H1 (cell line): ENCODE measurements at regions not wholly inside any gene's neighbourhood (a gene's known extent, or its start where the extent isn't known, plus 50 kb on each side); places are given as distances from the start of the nearest gene placed in this dataset.

Source experiments
- CTCF ChIA-PET: fragments of 300-600 bp; sonication (Branson Sonifier 250); formaldehyde crosslinking; loops from one replicate; lab custom pipeline; 2021; ENCODE audit not compliant: partially characterized antibody; lab: Charles Lee
- POLR2A ChIA-PET: fragments of 300-600 bp; sonication (Branson Sonifier 250); formaldehyde crosslinking; loops from one replicate; lab custom pipeline; 2021; ENCODE audit warnings: inconsistent platforms; ENCODE audit not compliant: partially characterized antibody; lab: Charles Lee
- DNase-seq, 2 experiments: peaks; one replicate each; pipeline versions ENCODE4 v3.0.0 to v3.0.0-alpha.2; 2010 to 2022; ENCODE audit warnings: low spot score in 2 of 2, low read depth in 1 of 2, mixed read lengths in 1 of 2
- FAIRE-seq: peaks from 2 replicates; lab custom pipeline; 2011; peaks lifted over from hg19 to GRCh38; lab: Jason Lieb, UNC
- H2AFZ ChIP-seq: 2 replicates; pipeline ENCODE4 v1.8.1; 2012; ENCODE audit warnings: low read length, inconsistent platforms
- H2AK5ac ChIP-seq: 2 replicates; pipeline ENCODE4 v1.6.1; 2013; ENCODE audit warnings: low read depth, low read length
- H2BK120ac ChIP-seq: replicated peaks from 2 replicates; pipeline ENCODE3; 2013; ENCODE audit warnings: low read depth, low read length, inconsistent platforms
- H2BK12ac ChIP-seq: 2 replicates; pipeline ENCODE4 v1.6.1; 2013; ENCODE audit warnings: low read depth, low read length
- H2BK15ac ChIP-seq: 2 replicates; pipeline ENCODE4 v1.6.1; 2013; ENCODE audit warnings: low read length
- H2BK20ac ChIP-seq: 2 replicates; pipeline ENCODE4 v1.6.1; 2013; ENCODE audit warnings: low read length
- H2BK5ac ChIP-seq: 2 replicates; pipeline ENCODE4 v1.6.1; 2013; ENCODE audit warnings: low read depth, low read length
- H3K14ac ChIP-seq: 2 replicates; pipeline ENCODE4 v1.6.1; 2013; ENCODE audit warnings: inconsistent platforms; ENCODE audit not compliant: insufficient read length
- H3K18ac ChIP-seq: 2 replicates; pipeline ENCODE4 v1.6.1; 2013; ENCODE audit warnings: low read length; ENCODE audit errors: extremely low read depth
- H3K23ac ChIP-seq: 2 replicates; pipeline ENCODE4 v1.6.1; 2013; ENCODE audit warnings: inconsistent platforms; ENCODE audit not compliant: insufficient read length
- H3K23me2 ChIP-seq: 2 replicates; pipeline ENCODE4 v1.6.1; 2013; ENCODE audit warnings: low read depth, low read length
- H3K27ac ChIP-seq: 2 replicates; pipeline ENCODE4 v1.6.1; 2011; ENCODE audit warnings: low read depth, low read length, inconsistent platforms
- H3K27me3 ChIP-seq, 4 experiments: replicated peaks in 1 of 4; 1 replicate in 1 of 4; 2 replicates in 3 of 4; pipeline versions ENCODE4 v1.6.1 to v1.8.1; 2011 to 2013; ENCODE audit warnings: low read length in 3 of 4, mild to moderate bottlenecking in 3 of 4, inconsistent platforms in 2 of 4, mixed read lengths in 2 of 4, moderate library complexity in 1 of 4; ENCODE audit not compliant: control insufficient read depth in 3 of 4, insufficient read depth in 3 of 4; ENCODE audit errors: extremely low read depth in 1 of 4
- H3K36me3 ChIP-seq, 4 experiments: 2 replicates each; pipeline versions ENCODE4 v1.6.1 to v1.8.1; 2011 to 2013; ENCODE audit warnings: mild to moderate bottlenecking in 4 of 4, low read length in 3 of 4, moderate library complexity in 2 of 4, control low read depth in 1 of 4, inconsistent platforms in 1 of 4; ENCODE audit not compliant: insufficient read depth in 4 of 4, control insufficient read depth in 2 of 4
- H3K4ac ChIP-seq: replicated peaks from 2 replicates; pipeline ENCODE3; 2013; ENCODE audit warnings: low read length, low read depth, mixed read lengths, inconsistent platforms; ENCODE audit not compliant: insufficient read length
- H3K4me1 ChIP-seq, 4 experiments: replicated peaks in 1 of 4; 1 replicate in 1 of 4; 2 replicates in 3 of 4; pipeline versions ENCODE4 v1.6.1 to v1.8.1; 2011 to 2013; ENCODE audit warnings: low read length in 3 of 4, inconsistent platforms in 2 of 4, mixed read lengths in 1 of 4; ENCODE audit not compliant: insufficient read depth in 4 of 4, control insufficient read depth in 3 of 4
- H3K4me2 ChIP-seq, 2 experiments: 2 replicates each; pipeline versions ENCODE4 v1.6.1 to v1.8.1; 2011 to 2013; ENCODE audit warnings: low read depth in 2 of 2, low read length in 2 of 2, control low read depth in 1 of 2, inconsistent platforms in 1 of 2, mild to moderate bottlenecking in 1 of 2; ENCODE audit not compliant: insufficient read depth in 1 of 2
- H3K4me3 ChIP-seq, 4 experiments: fragments of 200-600, 300-600 bp in 1 of 4; sonication (generic), shearing (Covaris generic), sonication (Bioruptor Twin) in 1 of 4; 2 replicates each; pipeline versions ENCODE4 v1.5.1 to v1.8.1; 2011 to 2016; ENCODE audit warnings: low read length in 4 of 4, low read depth in 3 of 4, control low read depth in 2 of 4, inconsistent platforms in 2 of 4, mild to moderate bottlenecking in 2 of 4, mixed read lengths in 1 of 4, moderate library complexity in 1 of 4; ENCODE audit not compliant: insufficient read depth in 2 of 4; ENCODE audit errors: extremely low read depth in 1 of 4
- H3K56ac ChIP-seq: replicated peaks from 2 replicates; pipeline ENCODE3; 2013; ENCODE audit warnings: low read depth, mild to moderate bottlenecking, mixed read lengths, low read length, inconsistent platforms; ENCODE audit not compliant: insufficient read length
- H3K79me1 ChIP-seq: 2 replicates; pipeline ENCODE4 v1.6.1; 2013; ENCODE audit warnings: low read depth, low read length, control low read depth
- H3K79me2 ChIP-seq, 2 experiments: 2 replicates each; pipeline versions ENCODE4 v1.6.1 to v1.8.1; 2012 to 2013; ENCODE audit warnings: low read length in 2 of 2, mild to moderate bottlenecking in 2 of 2, inconsistent platforms in 1 of 2; ENCODE audit not compliant: insufficient read depth in 2 of 2, control insufficient read depth in 1 of 2
- H3K9ac ChIP-seq, 4 experiments: replicated peaks in 1 of 4; 1 replicate in 1 of 4; 2 replicates in 3 of 4; pipeline versions ENCODE4 v1.6.1 to v1.8.1; 2011 to 2013; ENCODE audit warnings: low read depth in 3 of 4, low read length in 3 of 4, control low read depth in 2 of 4, mild to moderate bottlenecking in 2 of 4, moderate library complexity in 2 of 4, inconsistent platforms in 1 of 4; ENCODE audit errors: extremely low read depth in 1 of 4
- H3K9me3 ChIP-seq, 2 experiments: 2 replicates each; pipeline versions ENCODE4 v1.6.1 to v1.8.1; 2012 to 2013; ENCODE audit warnings: mild to moderate bottlenecking in 2 of 2, moderate library complexity in 2 of 2, control low read depth in 1 of 2, inconsistent platforms in 1 of 2, low read depth in 1 of 2, low read length in 1 of 2, mixed read lengths in 1 of 2; ENCODE audit not compliant: insufficient read depth in 2 of 2
- H4K20me1 ChIP-seq, 2 experiments: replicated peaks in 1 of 2; 2 replicates each; pipeline versions ENCODE3 to v1.8.1; 2011 to 2013; ENCODE audit warnings: inconsistent platforms in 2 of 2, low read length in 2 of 2, mild to moderate bottlenecking in 1 of 2; ENCODE audit not compliant: insufficient read depth in 2 of 2, control insufficient read depth in 1 of 2
- H4K5ac ChIP-seq: 2 replicates; pipeline ENCODE4 v1.6.1; 2013; ENCODE audit warnings: low read length, low read depth, mixed read lengths, inconsistent platforms; ENCODE audit not compliant: insufficient read length
- H4K8ac ChIP-seq: 2 replicates; pipeline ENCODE4 v1.8.0; 2013; ENCODE audit warnings: mild to moderate bottlenecking, moderate library complexity, low read length, inconsistent platforms; ENCODE audit not compliant: insufficient read depth; ENCODE audit errors: extremely low read depth
- H4K91ac ChIP-seq: replicated peaks from 2 replicates; pipeline ENCODE3; 2013; ENCODE audit warnings: low read length, mixed read lengths, inconsistent platforms; ENCODE audit not compliant: insufficient read length
- BCL11A ChIP-seq, 2 experiments: IDR thresholded peaks; one replicate each; pipeline ENCODE4 v1.6.1; 2011; ENCODE audit warnings: low read depth in 2 of 2, low read length in 2 of 2, mild to moderate bottlenecking in 2 of 2
- CBX8 ChIP-seq: fragments of 300-800, 300-1000 bp; sonication (generic); IDR thresholded peaks from 2 replicates; pipeline ENCODE4 v1.7.1; 2016; ENCODE audit warnings: low read depth, low read length, borderline replicate concordance
- EGR1 ChIP-seq: IDR thresholded peaks from 2 replicates; pipeline ENCODE4 v1.6.1; 2011; ENCODE audit warnings: low read depth, low read length, borderline replicate concordance
- GTF2F1 ChIP-seq: IDR thresholded peaks from 2 replicates; pipeline ENCODE4 v1.6.1; 2012; ENCODE audit warnings: low read depth, low read length, improper control_type of control experiment, borderline replicate concordance
- JUND ChIP-seq: IDR thresholded peaks from 2 replicates; pipeline ENCODE4 v1.6.1; 2011; ENCODE audit warnings: mild to moderate bottlenecking, improper control_type of control experiment, low read length
- KDM1A ChIP-seq: fragments of 200-600, 300-600 bp; sonication (generic); IDR thresholded peaks from 2 replicates; pipeline ENCODE4 v1.7.1; 2016; ENCODE audit warnings: mild to moderate bottlenecking, low read length, borderline replicate concordance
- KDM5A ChIP-seq: fragments of 200-600 bp; IDR thresholded peaks from 2 replicates; pipeline ENCODE4 v1.7.1; 2012; ENCODE audit warnings: mild to moderate bottlenecking, low read length, inconsistent platforms, mixed read lengths
- SIX5 ChIP-seq: IDR thresholded peaks from 2 replicates; pipeline ENCODE4 v1.6.1; 2011; ENCODE audit warnings: mild to moderate bottlenecking, low read depth, low read length
- SRF ChIP-seq: IDR thresholded peaks from 2 replicates; pipeline ENCODE4 v1.6.1; 2011; ENCODE audit warnings: mild to moderate bottlenecking, low read depth, low read length, moderate library complexity
- WGBS, 2 experiments: shearing (Covaris generic) in 1 of 2; methylation state at CpG; one replicate each; pipeline versions ENCODE4 v1.1.6 to v1.1.7; 2013 to 2015; ENCODE audit warnings: low lambda C conversion rate in 2 of 2, mixed read lengths in 2 of 2, inconsistent platforms in 1 of 2, low coverage in 1 of 2, missing lambda C conversion rate in 1 of 2; ENCODE audit not compliant: insufficient replicate concordance in 2 of 2, insufficient coverage in 1 of 2, insufficient read length in 1 of 2; ENCODE audit errors: extremely low coverage in 1 of 2, missing lambda C conversion rate in 1 of 2; 5-methylcytosine and 5-hydroxymethylcytosine counted together
- TF ChIP-seq, protein P1 (sequence below): IDR thresholded peaks from 2 replicates; pipeline ENCODE4 v1.6.1; 2012; ENCODE audit warnings: low read length, inconsistent platforms
- TF ChIP-seq, protein P2 (sequence below), 3 experiments: IDR thresholded peaks; 1 replicate in 2 of 3; 2 replicates in 1 of 3; pipeline versions ENCODE4 v1.5.1 to v1.6.1; 2011; ENCODE audit warnings: low read length in 3 of 3, mild to moderate bottlenecking in 3 of 3, inconsistent platforms in 2 of 3, low read depth in 1 of 3, moderate library complexity in 1 of 3; ENCODE audit not compliant: insufficient read depth in 1 of 3; ENCODE audit errors: control extremely low read depth in 1 of 3

DNA sequence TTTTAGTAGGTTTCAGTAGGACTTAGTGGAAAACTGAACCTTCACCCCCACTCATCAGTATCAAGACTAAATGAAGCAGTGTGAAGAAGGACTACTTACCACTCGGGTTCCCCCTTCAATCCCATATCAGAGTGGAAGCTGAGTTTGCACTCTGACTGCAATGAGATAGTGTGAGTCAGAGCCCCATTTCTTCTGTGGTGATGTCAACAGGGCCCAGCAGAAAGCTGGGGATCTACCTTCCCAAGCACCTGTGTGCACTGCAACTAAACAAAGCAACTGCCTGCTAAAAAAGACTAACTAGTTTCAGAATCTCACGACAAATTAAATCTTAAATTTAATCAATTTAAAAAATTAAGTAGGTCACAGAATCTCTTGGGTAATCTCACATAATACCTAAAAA is 1837.0 kb upstream of the PCDH7 start:
- H3K4me2 ChIP-seq, result no peak overlapping the region
- H3K79me1 ChIP-seq, result no peaks in the 10 kb centered on the region
- no peaks in the 10 kb centered on the region; the same call in 1 of the 2 replicates for H3K23me2 ChIP-seq
- H3K79me2 ChIP-seq, result no peaks in the 10 kb centered on the region
- no peak overlapping the region for H3K4ac ChIP-seq
- H3K23ac ChIP-seq, result no peak overlapping the region
- no peaks in the 10 kb centered on the region for H3K27me3 ChIP-seq
- H3K4me1 ChIP-seq, result no peaks in the 10 kb centered on the region; a peak in 2 of 7 replicates
- POLR2A ChIA-PET, result no interaction called here
- no peak overlapping the region for H2BK20ac ChIP-seq
- H3K27ac ChIP-seq, result no peak overlapping the region
- no peak overlapping the region for H3K9ac ChIP-seq
- H3K18ac ChIP-seq, result no peak overlapping the region
- no peak overlapping the region for H3K56ac ChIP-seq
- H2BK120ac ChIP-seq, result no peak overlapping the region
- H4K20me1 ChIP-seq, result no peaks in the 10 kb centered on the region
- no peak overlapping the region for H3K14ac ChIP-seq
- no peak overlapping the region for H2BK5ac ChIP-seq
- no peak overlapping the region for H4K91ac ChIP-seq
- H3K36me3 ChIP-seq, result no peaks in the 10 kb centered on the region
- H2BK15ac ChIP-seq, result no peak overlapping the region
- H2AK5ac ChIP-seq, result no peak overlapping the region
- no peak for DNase-seq
- 90% methylated on average over 2 of the region's 2 CpGs; no CpG with 5 or more reads in 1 of the 2 experiments for WGBS, 2 experiments
- H3K4me3 ChIP-seq, result no peak overlapping the region
- no peak overlapping the region for H4K8ac ChIP-seq
- H2BK12ac ChIP-seq, result no peak overlapping the region
- H4K5ac ChIP-seq, result no peak overlapping the region
- FAIRE-seq, result no peak
- H2AFZ ChIP-seq, result peak overlapping the region; percentile 80
- CTCF ChIA-PET, result interaction anchor here (0.9 kb wide), 1 partner anchor 656 kb away, joined by 3 read pairs; no protein-coding TSS in a partner anchor
- no peaks in the 10 kb centered on the region for H3K9me3 ChIP-seq
- TF ChIP-seq, protein P1, sequence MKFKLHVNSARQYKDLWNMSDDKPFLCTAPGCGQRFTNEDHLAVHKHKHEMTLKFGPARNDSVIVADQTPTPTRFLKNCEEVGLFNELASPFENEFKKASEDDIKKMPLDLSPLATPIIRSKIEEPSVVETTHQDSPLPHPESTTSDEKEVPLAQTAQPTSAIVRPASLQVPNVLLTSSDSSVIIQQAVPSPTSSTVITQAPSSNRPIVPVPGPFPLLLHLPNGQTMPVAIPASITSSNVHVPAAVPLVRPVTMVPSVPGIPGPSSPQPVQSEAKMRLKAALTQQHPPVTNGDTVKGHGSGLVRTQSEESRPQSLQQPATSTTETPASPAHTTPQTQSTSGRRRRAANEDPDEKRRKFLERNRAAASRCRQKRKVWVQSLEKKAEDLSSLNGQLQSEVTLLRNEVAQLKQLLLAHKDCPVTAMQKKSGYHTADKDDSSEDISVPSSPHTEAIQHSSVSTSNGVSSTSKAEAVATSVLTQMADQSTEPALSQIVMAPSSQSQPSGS, result no peak
- TF ChIP-seq, protein P2, sequence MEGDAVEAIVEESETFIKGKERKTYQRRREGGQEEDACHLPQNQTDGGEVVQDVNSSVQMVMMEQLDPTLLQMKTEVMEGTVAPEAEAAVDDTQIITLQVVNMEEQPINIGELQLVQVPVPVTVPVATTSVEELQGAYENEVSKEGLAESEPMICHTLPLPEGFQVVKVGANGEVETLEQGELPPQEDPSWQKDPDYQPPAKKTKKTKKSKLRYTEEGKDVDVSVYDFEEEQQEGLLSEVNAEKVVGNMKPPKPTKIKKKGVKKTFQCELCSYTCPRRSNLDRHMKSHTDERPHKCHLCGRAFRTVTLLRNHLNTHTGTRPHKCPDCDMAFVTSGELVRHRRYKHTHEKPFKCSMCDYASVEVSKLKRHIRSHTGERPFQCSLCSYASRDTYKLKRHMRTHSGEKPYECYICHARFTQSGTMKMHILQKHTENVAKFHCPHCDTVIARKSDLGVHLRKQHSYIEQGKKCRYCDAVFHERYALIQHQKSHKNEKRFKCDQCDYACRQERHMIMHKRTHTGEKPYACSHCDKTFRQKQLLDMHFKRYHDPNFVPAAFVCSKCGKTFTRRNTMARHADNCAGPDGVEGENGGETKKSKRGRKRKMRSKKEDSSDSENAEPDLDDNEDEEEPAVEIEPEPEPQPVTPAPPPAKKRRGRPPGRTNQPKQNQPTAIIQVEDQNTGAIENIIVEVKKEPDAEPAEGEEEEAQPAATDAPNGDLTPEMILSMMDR (IDR thresholded peaks at IDR 0.05; ENCODE audit: control extremely low read depth in 1 of 3, insufficient read depth in 1 of 3, low read depth in 1 of 3, low read length in 3 of 3), result no peak
- TF ChIP-seq SRF, result no peak
- TF ChIP-seq KDM1A, result no peak
- TF ChIP-seq GTF2F1, result no peak
- TF ChIP-seq CBX8, result no peak
- no peak for TF ChIP-seq KDM5A
- no peak for TF ChIP-seq SIX5
- TF ChIP-seq EGR1, result no peak
- no peak for TF ChIP-seq JUND
- no peak for TF ChIP-seq BCL11A (IDR thresholded peaks at IDR 0.05; ENCODE audit: low read depth in 2 of 2, low read length in 2 of 2)
